B cell (primary cell): ENCODE measurements at regions not wholly inside any gene's neighbourhood (a gene's known extent, or its start where the extent isn't known, plus 50 kb on each side); places are given as distances from the start of the nearest gene placed in this dataset.

Experiments
- ATAC-seq: fragments of 200-7000 bp; cut with Tn5 transposase; one replicate; pipeline ENCODE4 v1.10.0; 2021; ENCODE audit warnings: low read depth, mild to moderate bottlenecking, moderate number of reproducible peaks, moderate library complexity
- CTCF ChIA-PET: fragments of 350-600 bp; sonication (Branson Sonifier 250); formaldehyde crosslinking; loops from one replicate; lab custom pipeline; 2021; ENCODE audit warnings: antibody characterized with exemption, inconsistent platforms; lab: Charles Lee
- POLR2A ChIA-PET: fragments of 350-600 bp; sonication (Branson Sonifier 250); formaldehyde crosslinking; loops from one replicate; lab custom pipeline; 2021; ENCODE audit warnings: antibody characterized with exemption; lab: Charles Lee
- DNase-seq: peaks from one replicate; pipeline ENCODE4 v3.0.0; 2013
- H2AFZ ChIP-seq: 2 replicates; pipeline ENCODE4 v1.6.1; 2012; ENCODE audit warnings: mild to moderate bottlenecking, low read depth, low read length; ENCODE audit not compliant: insufficient read depth, poor library complexity, severe bottlenecking
- H3K27ac ChIP-seq, 2 donors: 1 replicate in 1 of 2; 2 replicates in 1 of 2; pipeline ENCODE4 v1.5.1; 2012 to 2013; ENCODE audit warnings: low read length in 2 of 2, mild to moderate bottlenecking in 2 of 2, moderate library complexity in 1 of 2
- H3K27me3 ChIP-seq, 4 experiments: fragments of 200-600 bp in 1 of 4; sonication (generic) in 1 of 4; replicated peaks in 1 of 4; 1 replicate in 2 of 4; 2 replicates in 2 of 4; pipeline versions ENCODE4 v1.6.1 to v1.7.0; 2013 to 2016; ENCODE audit warnings: low read length in 3 of 4, mild to moderate bottlenecking in 2 of 4, mixed read lengths in 1 of 4, moderate library complexity in 1 of 4; ENCODE audit not compliant: insufficient read depth in 4 of 4, control insufficient read depth in 3 of 4; ENCODE audit errors: control extremely low read depth in 1 of 4
- H3K36me3 ChIP-seq, 2 experiments: replicated peaks in 1 of 2; 1 replicate in 1 of 2; 2 replicates in 1 of 2; pipeline versions ENCODE4 v1.6.1 to v1.7.1; 2013; ENCODE audit warnings: low read length in 1 of 2; ENCODE audit not compliant: insufficient read depth in 2 of 2, control insufficient read depth in 1 of 2; ENCODE audit errors: control extremely low read depth in 1 of 2, extremely low read depth in 1 of 2
- H3K4me1 ChIP-seq, 2 donors: fragments of 200-600 bp in 1 of 2; sonication (generic) in 1 of 2; 1 replicate in 1 of 2; 2 replicates in 1 of 2; pipeline versions ENCODE4 v1.5.1 to v1.6.1; 2013 to 2017; ENCODE audit warnings: low read length in 2 of 2; ENCODE audit not compliant: control insufficient read depth in 2 of 2, insufficient read depth in 2 of 2
- H3K4me2 ChIP-seq: replicated peaks from 2 replicates; pipeline ENCODE3; 2012; ENCODE audit warnings: mild to moderate bottlenecking, low read depth, low read length; ENCODE audit not compliant: poor library complexity, severe bottlenecking
- H3K4me3 ChIP-seq, 5 experiments: fragments of 200-600 bp in 1 of 5; sonication (generic) in 1 of 5; 1 replicate in 3 of 5; 2 replicates in 2 of 5; pipeline versions ENCODE4 v1.5.1 to v1.7.0; 2011 to 2016; ENCODE audit warnings: low read length in 4 of 5, mild to moderate bottlenecking in 4 of 5, low read depth in 2 of 5, control low read depth in 1 of 5, moderate library complexity in 1 of 5; ENCODE audit not compliant: insufficient read depth in 1 of 5; ENCODE audit errors: control extremely low read depth in 1 of 5, extremely low read depth in 1 of 5
- H3K79me2 ChIP-seq: fragments of 200-600 bp; sonication (generic); one replicate; pipeline ENCODE4 v1.6.0; 2016; ENCODE audit warnings: low read length; ENCODE audit not compliant: control insufficient read depth, insufficient read depth
- H3K9ac ChIP-seq: fragments of 200-600 bp; sonication (generic); 2 replicates; pipeline ENCODE4 v1.6.1; 2017; ENCODE audit warnings: mild to moderate bottlenecking, low read length, moderate library complexity
- H3K9me3 ChIP-seq, 3 donors: one replicate each; pipeline versions ENCODE4 v1.6.1 to v1.7.1; 2013; ENCODE audit warnings: low read length in 2 of 3; ENCODE audit not compliant: control insufficient read depth in 2 of 3, insufficient read depth in 1 of 3; ENCODE audit errors: control extremely low read depth in 1 of 3
- H4K20me1 ChIP-seq: 2 replicates; pipeline ENCODE4 v1.6.0; 2012; ENCODE audit warnings: mild to moderate bottlenecking, low read length; ENCODE audit not compliant: insufficient read depth, control insufficient read depth, poor library complexity, severe bottlenecking
- H3K27ac Mint-ChIP-seq: one replicate; pipeline ENCODE4 v1.8.0; 2021; ENCODE audit warnings: mixed read lengths
- H3K27me3 Mint-ChIP-seq: one replicate; pipeline ENCODE4 v1.8.0; 2021; ENCODE audit warnings: mixed read lengths
- H3K4me1 Mint-ChIP-seq: one replicate; pipeline ENCODE4 v1.8.0; 2021; ENCODE audit warnings: mixed read lengths
- H3K4me3 Mint-ChIP-seq: one replicate; pipeline ENCODE4 v1.8.0; 2021; ENCODE audit warnings: mixed read lengths
- H3K9me3 Mint-ChIP-seq: one replicate; pipeline ENCODE4 v1.8.0; 2022; ENCODE audit warnings: mixed read lengths; ENCODE audit not compliant: insufficient read depth
- CTCF ChIP-seq: fragments of 200-600 bp; IDR thresholded peaks from one replicate; pipeline ENCODE4 v1.8.0; 2022; ENCODE audit warnings: antibody characterized with exemption, mild to moderate bottlenecking
- EZH2 ChIP-seq: IDR thresholded peaks from 2 replicates; pipeline ENCODE4 v1.6.1; 2012; ENCODE audit warnings: borderline replicate concordance, low read depth, mild to moderate bottlenecking, moderate library complexity, low read length; ENCODE audit not compliant: insufficient read depth, poor library complexity, severe bottlenecking
- WGBS: methylation state at CpG from one replicate; pipeline ENCODE4 v1.1.5; 2013; ENCODE audit warnings: missing lambda C conversion rate; ENCODE audit not compliant: insufficient coverage; 5-methylcytosine and 5-hydroxymethylcytosine counted together
- intact Hi-C: fragments of 100-400 bp; cut with micrococcal nuclease; formaldehyde crosslinking; loops from one replicate; pipeline ENCODE4 v1.10.0; 2022

- H3K27me3 Mint-ChIP-seq, result peaks cover 3% of the 10 kb centered on the region
- no peak overlapping the region for H3K4me3 Mint-ChIP-seq
- Histone ChIP-seq H3K9me3 (peaks cover 0 to 18% (median 0%) of the 10 kb centered on the region in 3 donors), H3K4me1 (no peaks in the 10 kb centered on the region), H4K20me1 (no peaks in the 10 kb centered on the region), H3K27me3 (no peaks in the 10 kb centered on the region), H2AFZ (no peak overlapping the region), H3K79me2 (no peaks in the 10 kb centered on the region), H3K9ac (no peak overlapping the region), H3K4me3 (no peak overlapping the region), H3K27ac (no peak overlapping the region), H3K4me2 (no peak overlapping the region), H3K36me3 (no peaks in the 10 kb centered on the region)
- intact Hi-C loops, result no loop called here
- H3K27ac Mint-ChIP-seq, result no peak overlapping the region
- ChIA-PET CTCF (no interaction called here), POLR2A (no interaction called here)
- H3K9me3 Mint-ChIP-seq, result no peaks in the 10 kb centered on the region
- ATAC-seq, result no peak
- no peak for DNase-seq
- H3K4me1 Mint-ChIP-seq, result no peaks in the 10 kb centered on the region
- TF ChIP-seq EZH2, result no peak
- TF ChIP-seq CTCF, result no peak
- 80% methylated on average over 7 of the region's 8 CpGs for WGBS
These were observed 98.3 kb upstream of the CIBAR2 start for GRCh38 chr16:85210423-85211169.

- POLR2A ChIA-PET, result no interaction called here
- Histone ChIP-seq H3K4me2 (no peak overlapping the region), H3K9me3 (peaks cover 0 to 18% (median 0%) of the 10 kb centered on the region in 3 donors), H3K79me2 (no peaks in the 10 kb centered on the region), H3K4me3 (no peak overlapping the region), H3K4me1 (no peaks in the 10 kb centered on the region), H4K20me1 (no peaks in the 10 kb centered on the region), H3K27me3 (no peaks in the 10 kb centered on the region), H2AFZ (no peak overlapping the region), H3K36me3 (no peaks in the 10 kb centered on the region), H3K9ac (no peak overlapping the region), H3K27ac (no peak overlapping the region)
- Mint-ChIP-seq H3K9me3 (no peaks in the 10 kb centered on the region), H3K27me3 (no peaks in the 10 kb centered on the region), H3K4me3 (no peak overlapping the region), H3K27ac (no peak overlapping the region), H3K4me1 (no peaks in the 10 kb centered on the region)
- no peak for ATAC-seq
- CTCF ChIA-PET, result no interaction called here
- intact Hi-C loops, result no loop called here
- no peak for TF ChIP-seq EZH2
- TF ChIP-seq CTCF, result no peak
- 96% methylated on average over 17 of the region's 17 CpGs for WGBS
- DNase-seq, result no peak
These were observed 99.1 kb upstream of the CIBAR2 start for GRCh38 chr16:85211271-85211801.
